HepG2 (cell line): ENCODE measurements at regions not wholly inside any gene's neighbourhood (a gene's known extent, or its start where the extent isn't known, plus 50 kb on each side); places are given as distances from the start of the nearest gene placed in this dataset.

ENCODE experiments used
- ATAC-seq: fragments of 200-7000 bp; cut with Tn5 transposase; 3 replicates; pipeline ENCODE4 v1.9.1; 2020; ENCODE audit warnings: mild to moderate bottlenecking, moderate library complexity
- BruUV-seq: library from RNA; stranded (reverse); fragments of 400-500 nt; replicated peaks from 2 replicates; lab custom pipeline; 2021; lab: Mats Ljungman, UMichigan
- CTCF ChIA-PET: fragments of 300-600 bp; formaldehyde crosslinking; extraction: SDS; loops from one replicate; lab custom pipeline; 2021; ENCODE audit warnings: low total read pairs, inconsistent platforms, low intra/inter-chr PET ratio; lab: Yijun Ruan, JAX
- POLR2A ChIA-PET: fragments of 350-600 bp; sonication (Branson Sonifier 250); formaldehyde crosslinking; loops from one replicate; lab custom pipeline; 2020; ENCODE audit warnings: antibody characterized with exemption, inconsistent platforms; lab: Yijun Ruan, JAX
- DNase-seq: peaks from one replicate; pipeline ENCODE4 v3.0.0-alpha.2; 2015; ENCODE audit warnings: low spot score
- FAIRE-seq: peaks from 3 replicates; lab custom pipeline; 2011; peaks lifted over from hg19 to GRCh38; lab: Jason Lieb, UNC
- H2AFZ ChIP-seq: one replicate; pipeline ENCODE4 v1.6.1; 2011; ENCODE audit warnings: low read length, inconsistent platforms
- H3K27ac ChIP-seq: fragments of 300-600 bp; 3 replicates; pipeline ENCODE4 v1.8.0; 2011; ENCODE audit warnings: mixed run types, mild to moderate bottlenecking, mixed read lengths, low read length, inconsistent platforms; ENCODE audit not compliant: insufficient read depth; ENCODE audit errors: extremely low read length
- H3K27me3 ChIP-seq, 2 experiments: fragments of 200-600 bp in 1 of 2; 2 replicates in 1 of 2; 3 replicates in 1 of 2; pipeline versions ENCODE4 v1.6.0 to v1.8.0; 2011; ENCODE audit warnings: low read length in 2 of 2, mild to moderate bottlenecking in 2 of 2, moderate library complexity in 2 of 2, inconsistent platforms in 1 of 2; ENCODE audit not compliant: insufficient read depth in 2 of 2, control insufficient read depth in 1 of 2
- H3K36me3 ChIP-seq, 2 experiments: fragments of 200-600 bp in 1 of 2; replicated peaks in 1 of 2; 2 replicates in 1 of 2; 3 replicates in 1 of 2; pipeline versions ENCODE4 v1.5.1 to v1.8.0; 2011; ENCODE audit warnings: low read length in 2 of 2, inconsistent platforms in 1 of 2; ENCODE audit not compliant: insufficient read depth in 2 of 2, control insufficient read depth in 1 of 2
- H3K4me1 ChIP-seq: 2 replicates; pipeline ENCODE4 v1.5.1; 2012; ENCODE audit warnings: low read length, inconsistent platforms; ENCODE audit not compliant: insufficient read depth
- H3K4me2 ChIP-seq: 2 replicates; pipeline ENCODE4 v1.6.0; 2011; ENCODE audit warnings: low read depth, low read length, inconsistent platforms
- H3K4me3 ChIP-seq, 3 experiments: fragments of 200-600 bp in 1 of 3; sonication (generic), shearing (Covaris generic) in 1 of 3; replicated peaks in 1 of 3; 2 replicates each; pipeline ENCODE4 v1.5.1; 2011 to 2016; ENCODE audit warnings: low read length in 3 of 3, inconsistent platforms in 2 of 3, low read depth in 2 of 3, mild to moderate bottlenecking in 2 of 3, control low read depth in 1 of 3, mixed read lengths in 1 of 3; ENCODE audit not compliant: insufficient read depth in 1 of 3
- H3K79me2 ChIP-seq: one replicate; pipeline ENCODE4 v1.6.1; 2011; ENCODE audit warnings: low read length, inconsistent platforms; ENCODE audit not compliant: insufficient read depth
- H3K9ac ChIP-seq: 2 replicates; pipeline ENCODE4 v1.6.0; 2011; ENCODE audit warnings: mild to moderate bottlenecking, low read depth, low read length, inconsistent platforms; ENCODE audit not compliant: insufficient read depth
- H3K9me3 ChIP-seq: 2 replicates; pipeline ENCODE4 v1.5.1; 2012; ENCODE audit warnings: mild to moderate bottlenecking, low read length
- H4K20me1 ChIP-seq: 2 replicates; pipeline ENCODE4 v1.6.0; 2011; ENCODE audit warnings: inconsistent platforms, mild to moderate bottlenecking, low read length, moderate library complexity; ENCODE audit not compliant: insufficient read depth
- AGO1 ChIP-seq: fragments of 200-400 bp; formaldehyde crosslinking; IDR thresholded peaks from 2 replicates; pipeline ENCODE4 v1.6.1; 2017; ENCODE audit warnings: mild to moderate bottlenecking, low read depth, low read length, moderate library complexity; ENCODE audit not compliant: poor library complexity, severe bottlenecking
- DNMT1 ChIP-seq: sonication (generic); formaldehyde crosslinking; IDR thresholded peaks from 2 replicates; pipeline ENCODE4 v1.5.1; 2020; ENCODE audit warnings: mild to moderate bottlenecking, missing genetic modification reagents
- FOSL2 ChIP-seq: sonication (generic); formaldehyde crosslinking; IDR thresholded peaks from 2 replicates; pipeline ENCODE4 v1.4.0; 2020; ENCODE audit warnings: missing genetic modification reagents
- IRF2 ChIP-seq: IDR thresholded peaks from 2 replicates; pipeline ENCODE4 v1.6.1; 2018; ENCODE audit warnings: missing genetic modification reagents, missing compliant biosample characterization
- ISL2 ChIP-seq: sonication (generic); formaldehyde crosslinking; IDR thresholded peaks from 2 replicates; pipeline ENCODE4 v1.5.0; 2020; ENCODE audit warnings: missing genetic modification reagents
- MEIS2 ChIP-seq: sonication (generic); formaldehyde crosslinking; IDR thresholded peaks from 2 replicates; pipeline ENCODE4 v1.9.0; 2021; ENCODE audit warnings: mild to moderate bottlenecking, missing genetic modification reagents
- NFE2L2 ChIP-seq: fragments of 150-350 bp; IDR thresholded peaks from 2 replicates; pipeline ENCODE4 v1.6.1; 2014; ENCODE audit warnings: low read length
- RORA ChIP-seq: sonication (generic); formaldehyde crosslinking; IDR thresholded peaks from 2 replicates; pipeline ENCODE4 v1.5.0; 2020; ENCODE audit warnings: mild to moderate bottlenecking, missing genetic modification reagents, moderate library complexity
- TEAD3 ChIP-seq: optimal IDR thresholded peaks from 2 replicates; pipeline ENCODE3; 2016; ENCODE audit warnings: borderline replicate concordance
- WGBS: methylation state at CpG from one replicate; pipeline ENCODE4 v1.1.6; 2017; ENCODE audit warnings: low lambda C conversion rate; 5-methylcytosine and 5-hydroxymethylcytosine counted together
- in situ Hi-C: cut with HindIII; loops from 2 replicates; pipeline ENCODE4 v1.10.0; 2017; ENCODE audit warnings: low pct_unique_long_range_greater_than_20kb; ENCODE audit not compliant: extremely low pct_ligation_motif_present
- intact Hi-C: fragments of 100-400 bp; cut with micrococcal nuclease; formaldehyde crosslinking; loops from one replicate; pipeline ENCODE4 v1.10.0; 2022; ENCODE audit not compliant: unreplicated experiment
- TF ChIP-seq, protein P1 (sequence below): IDR thresholded peaks from 2 replicates; pipeline ENCODE4 v1.6.1; 2016; ENCODE audit warnings: low read depth, missing genetic modification reagents, missing compliant biosample characterization
- TF ChIP-seq, protein P2 (sequence below): sonication (generic); formaldehyde crosslinking; IDR thresholded peaks from 2 replicates; pipeline ENCODE4 v1.4.0; 2020; ENCODE audit warnings: missing genetic modification reagents
- TF ChIP-seq, protein P3 (sequence below): sonication (generic); formaldehyde crosslinking; IDR thresholded peaks from 2 replicates; pipeline ENCODE4 v1.4.0; 2020; ENCODE audit warnings: mild to moderate bottlenecking, missing genetic modification reagents
- TF ChIP-seq, protein P4 (sequence below): sonication (generic); formaldehyde crosslinking; IDR thresholded peaks from 2 replicates; pipeline ENCODE4 v1.4.0; 2020; ENCODE audit warnings: missing genetic modification reagents, borderline replicate concordance

DNA sequence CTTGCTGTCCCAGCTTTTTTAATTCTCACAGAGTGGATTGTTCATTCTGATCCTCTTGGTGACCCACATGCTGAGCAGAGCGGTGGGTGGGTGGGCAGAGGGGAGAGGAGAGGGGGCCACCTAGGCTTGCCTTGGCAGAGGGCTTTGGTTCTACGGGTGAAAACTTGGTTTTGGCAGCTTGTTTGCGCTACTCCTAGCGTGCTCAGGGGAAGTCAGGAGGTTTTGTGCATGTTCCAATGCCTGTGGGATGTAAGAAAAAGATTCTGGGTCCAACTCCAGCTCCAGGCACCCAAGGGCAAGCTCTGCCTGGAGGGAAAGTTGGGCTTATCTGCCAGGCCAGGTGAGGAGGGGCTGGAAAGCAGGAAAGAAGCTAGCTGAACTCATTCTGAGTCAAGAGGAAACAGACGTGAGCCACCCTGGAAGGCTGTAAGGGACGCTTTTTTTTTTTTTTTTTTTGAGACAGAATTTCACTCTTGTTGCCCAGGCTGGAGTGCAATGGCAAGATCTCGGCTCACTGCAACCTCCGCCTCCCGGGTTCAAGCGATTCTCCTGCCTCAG is 169.1 kb downstream of the WSCD1 start (continued):
- TF ChIP-seq, protein P1, sequence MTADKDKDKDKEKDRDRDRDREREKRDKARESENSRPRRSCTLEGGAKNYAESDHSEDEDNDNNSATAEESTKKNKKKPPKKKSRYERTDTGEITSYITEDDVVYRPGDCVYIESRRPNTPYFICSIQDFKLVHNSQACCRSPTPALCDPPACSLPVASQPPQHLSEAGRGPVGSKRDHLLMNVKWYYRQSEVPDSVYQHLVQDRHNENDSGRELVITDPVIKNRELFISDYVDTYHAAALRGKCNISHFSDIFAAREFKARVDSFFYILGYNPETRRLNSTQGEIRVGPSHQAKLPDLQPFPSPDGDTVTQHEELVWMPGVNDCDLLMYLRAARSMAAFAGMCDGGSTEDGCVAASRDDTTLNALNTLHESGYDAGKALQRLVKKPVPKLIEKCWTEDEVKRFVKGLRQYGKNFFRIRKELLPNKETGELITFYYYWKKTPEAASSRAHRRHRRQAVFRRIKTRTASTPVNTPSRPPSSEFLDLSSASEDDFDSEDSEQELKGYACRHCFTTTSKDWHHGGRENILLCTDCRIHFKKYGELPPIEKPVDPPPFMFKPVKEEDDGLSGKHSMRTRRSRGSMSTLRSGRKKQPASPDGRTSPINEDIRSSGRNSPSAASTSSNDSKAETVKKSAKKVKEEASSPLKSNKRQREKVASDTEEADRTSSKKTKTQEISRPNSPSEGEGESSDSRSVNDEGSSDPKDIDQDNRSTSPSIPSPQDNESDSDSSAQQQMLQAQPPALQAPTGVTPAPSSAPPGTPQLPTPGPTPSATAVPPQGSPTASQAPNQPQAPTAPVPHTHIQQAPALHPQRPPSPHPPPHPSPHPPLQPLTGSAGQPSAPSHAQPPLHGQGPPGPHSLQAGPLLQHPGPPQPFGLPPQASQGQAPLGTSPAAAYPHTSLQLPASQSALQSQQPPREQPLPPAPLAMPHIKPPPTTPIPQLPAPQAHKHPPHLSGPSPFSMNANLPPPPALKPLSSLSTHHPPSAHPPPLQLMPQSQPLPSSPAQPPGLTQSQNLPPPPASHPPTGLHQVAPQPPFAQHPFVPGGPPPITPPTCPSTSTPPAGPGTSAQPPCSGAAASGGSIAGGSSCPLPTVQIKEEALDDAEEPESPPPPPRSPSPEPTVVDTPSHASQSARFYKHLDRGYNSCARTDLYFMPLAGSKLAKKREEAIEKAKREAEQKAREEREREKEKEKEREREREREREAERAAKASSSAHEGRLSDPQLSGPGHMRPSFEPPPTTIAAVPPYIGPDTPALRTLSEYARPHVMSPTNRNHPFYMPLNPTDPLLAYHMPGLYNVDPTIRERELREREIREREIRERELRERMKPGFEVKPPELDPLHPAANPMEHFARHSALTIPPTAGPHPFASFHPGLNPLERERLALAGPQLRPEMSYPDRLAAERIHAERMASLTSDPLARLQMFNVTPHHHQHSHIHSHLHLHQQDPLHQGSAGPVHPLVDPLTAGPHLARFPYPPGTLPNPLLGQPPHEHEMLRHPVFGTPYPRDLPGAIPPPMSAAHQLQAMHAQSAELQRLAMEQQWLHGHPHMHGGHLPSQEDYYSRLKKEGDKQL (CRISPR knock-in tag) = no peak
- no peak for TF ChIP-seq ISL2 (CRISPR knock-in tag)
- TF ChIP-seq, protein P2, sequence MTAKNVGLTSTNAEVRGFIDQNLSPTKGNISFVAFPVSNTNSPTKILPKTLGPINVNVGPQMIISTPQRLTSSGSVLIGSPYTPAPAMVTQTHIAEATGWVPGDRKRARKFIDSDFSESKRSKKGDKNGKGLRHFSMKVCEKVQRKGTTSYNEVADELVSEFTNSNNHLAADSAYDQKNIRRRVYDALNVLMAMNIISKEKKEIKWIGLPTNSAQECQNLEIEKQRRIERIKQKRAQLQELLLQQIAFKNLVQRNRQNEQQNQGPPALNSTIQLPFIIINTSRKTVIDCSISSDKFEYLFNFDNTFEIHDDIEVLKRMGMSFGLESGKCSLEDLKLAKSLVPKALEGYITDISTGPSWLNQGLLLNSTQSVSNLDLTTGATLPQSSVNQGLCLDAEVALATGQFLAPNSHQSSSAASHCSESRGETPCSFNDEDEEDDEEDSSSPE (CRISPR knock-in tag) = no peak
- no peak for TF ChIP-seq TEAD3 (CRISPR knock-in tag)
- TF ChIP-seq, protein P3, sequence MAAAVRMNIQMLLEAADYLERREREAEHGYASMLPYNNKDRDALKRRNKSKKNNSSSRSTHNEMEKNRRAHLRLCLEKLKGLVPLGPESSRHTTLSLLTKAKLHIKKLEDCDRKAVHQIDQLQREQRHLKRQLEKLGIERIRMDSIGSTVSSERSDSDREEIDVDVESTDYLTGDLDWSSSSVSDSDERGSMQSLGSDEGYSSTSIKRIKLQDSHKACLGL (CRISPR knock-in tag) = no peak

DNA sequence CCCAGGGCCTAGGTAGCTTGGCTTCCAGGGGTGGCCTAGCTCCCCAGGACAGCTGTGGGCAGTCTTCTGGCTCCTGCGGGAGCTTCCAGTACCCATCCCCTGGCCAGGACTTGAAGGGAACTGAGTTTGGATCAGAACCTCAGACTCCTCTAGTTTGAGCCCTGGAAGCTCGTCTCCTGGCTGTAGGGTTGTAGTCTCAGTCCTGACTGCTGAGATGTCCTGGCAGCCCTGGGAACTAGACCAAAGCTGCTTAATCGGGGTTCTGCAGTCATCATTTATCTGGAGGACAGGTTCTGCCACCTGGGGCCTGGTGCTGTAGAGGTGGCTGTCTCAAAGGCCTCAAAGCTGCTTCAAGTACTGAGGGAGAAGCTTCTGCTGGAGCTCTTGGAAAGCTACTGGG is 163.7 kb downstream of the WSCD1 start:
- Histone ChIP-seq H3K4me2 (no peak overlapping the region), H3K27me3 (peaks cover 2 to 21% of the 10 kb centered on the region in 2 experiments; a peak in 3 of 5 replicates), H3K9me3 (no peaks in the 10 kb centered on the region), H3K27ac (no peak overlapping the region), H3K36me3 (no peaks in the 10 kb centered on the region), H3K79me2 (no peaks in the 10 kb centered on the region), H2AFZ (no peak overlapping the region), H3K4me3 (no peak overlapping the region), H4K20me1 (no peaks in the 10 kb centered on the region), H3K9ac (no peak overlapping the region), H3K4me1 (no peaks in the 10 kb centered on the region)
- CTCF ChIA-PET = no interaction called here
- in situ Hi-C loops (no loop called here), intact Hi-C loops (no loop called here)
- BruUV-seq = no TSS peak
- no peak for FAIRE-seq
- 7% methylated on average over 2 of the region's 3 CpGs for WGBS
- ATAC-seq = no peak
- no peak for DNase-seq
- POLR2A ChIA-PET = no interaction called here
- TF ChIP-seq, protein P4, sequence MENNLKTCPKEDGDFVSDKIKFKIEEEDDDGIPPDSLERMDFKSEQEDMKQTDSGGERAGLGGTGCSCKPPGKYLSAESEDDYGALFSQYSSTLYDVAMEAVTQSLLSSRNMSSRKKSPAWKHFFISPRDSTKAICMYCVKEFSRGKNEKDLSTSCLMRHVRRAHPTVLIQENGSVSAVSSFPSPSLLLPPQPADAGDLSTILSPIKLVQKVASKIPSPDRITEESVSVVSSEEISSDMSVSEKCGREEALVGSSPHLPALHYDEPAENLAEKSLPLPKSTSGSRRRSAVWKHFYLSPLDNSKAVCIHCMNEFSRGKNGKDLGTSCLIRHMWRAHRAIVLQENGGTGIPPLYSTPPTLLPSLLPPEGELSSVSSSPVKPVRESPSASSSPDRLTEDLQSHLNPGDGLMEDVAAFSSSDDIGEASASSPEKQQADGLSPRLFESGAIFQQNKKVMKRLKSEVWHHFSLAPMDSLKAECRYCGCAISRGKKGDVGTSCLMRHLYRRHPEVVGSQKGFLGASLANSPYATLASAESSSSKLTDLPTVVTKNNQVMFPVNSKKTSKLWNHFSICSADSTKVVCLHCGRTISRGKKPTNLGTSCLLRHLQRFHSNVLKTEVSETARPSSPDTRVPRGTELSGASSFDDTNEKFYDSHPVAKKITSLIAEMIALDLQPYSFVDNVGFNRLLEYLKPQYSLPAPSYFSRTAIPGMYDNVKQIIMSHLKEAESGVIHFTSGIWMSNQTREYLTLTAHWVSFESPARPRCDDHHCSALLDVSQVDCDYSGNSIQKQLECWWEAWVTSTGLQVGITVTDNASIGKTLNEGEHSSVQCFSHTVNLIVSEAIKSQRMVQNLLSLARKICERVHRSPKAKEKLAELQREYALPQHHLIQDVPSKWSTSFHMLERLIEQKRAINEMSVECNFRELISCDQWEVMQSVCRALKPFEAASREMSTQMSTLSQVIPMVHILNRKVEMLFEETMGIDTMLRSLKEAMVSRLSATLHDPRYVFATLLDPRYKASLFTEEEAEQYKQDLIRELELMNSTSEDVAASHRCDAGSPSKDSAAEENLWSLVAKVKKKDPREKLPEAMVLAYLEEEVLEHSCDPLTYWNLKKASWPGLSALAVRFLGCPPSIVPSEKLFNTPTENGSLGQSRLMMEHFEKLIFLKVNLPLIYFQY (CRISPR knock-in tag) = no peak
- TF ChIP-seq FOSL2 (CRISPR knock-in tag) (no peak), NFE2L2 (no peak), IRF2 (CRISPR knock-in tag) (no peak), MEIS2 (CRISPR knock-in tag) (no peak), RORA (CRISPR knock-in tag) (no peak), DNMT1 (CRISPR knock-in tag) (no peak), AGO1 (no peak)
